ENCODE measurements at regions not wholly inside any gene's neighbourhood (a gene's known extent, or its start where the extent isn't known, plus 50 kb on each side); places are given as distances from the start of the nearest gene placed in this dataset.
A peak's percentile ranks its signal among the peaks of the same experiment; 100 is the strongest.

- peaks cover 4% of the 10 kb centered on the region for H3K4me1 ChIP-seq (ENCODE audit: insufficient read depth, low read length, poor library complexity, severe bottlenecking)
- no peak overlapping the region for H3K4me3 ChIP-seq (ENCODE audit: low read depth, low read length, poor library complexity, severe bottlenecking)
- H3K27me3 ChIP-seq (replicated peaks; ENCODE audit: insufficient read depth, low read depth, low read length, poor library complexity), result no peaks in the 10 kb centered on the region
- ChIA-PET POLR2A (ENCODE audit: low non-redundant PET) (no interaction called here), CTCF (no interaction called here)
- no peak overlapping the region for H3K27ac ChIP-seq (ENCODE audit: low read depth, low read length, poor library complexity, severe bottlenecking)
- intact Hi-C loops (cut with micrococcal nuclease; ENCODE audit: unreplicated experiment), result no loop called here
- no peak for DNase-seq (ENCODE audit: low spot score)
- no TSS peak for BruUV-seq (replicated peaks)
- no peaks in the 10 kb centered on the region for H3K9me3 ChIP-seq (ENCODE audit: low read depth, low read length, poor library complexity, severe bottlenecking)
- H3K36me3 ChIP-seq (ENCODE audit: insufficient read depth, low read length, poor library complexity, severe bottlenecking), result no peaks in the 10 kb centered on the region
- TF ChIP-seq CTCF (conservative IDR thresholded peaks at IDR 0.05; ENCODE audit: low read depth, low read length) (no peak), EZH2 (IDR thresholded peaks at IDR 0.05; ENCODE audit: borderline replicate concordance, low read depth, low read length, poor library complexity, severe bottlenecking) (no peak)
Observed at GRCh38 chr5:104001136-104001535, 438.5 kb upstream of the NUDT12 start.

GRCh38 chr5:103993031-103993430, 430.4 kb upstream of the NUDT12 start:
- POLR2A ChIA-PET (ENCODE audit: low non-redundant PET), result no interaction called here
- CTCF ChIA-PET, result no interaction called here

GRCh38 chr5:103990064-103990463, 427.5 kb upstream of the NUDT12 start:
- no peak for TF ChIP-seq EZH2 (IDR thresholded peaks at IDR 0.05; ENCODE audit: borderline replicate concordance, low read depth, low read length, poor library complexity, severe bottlenecking)
- TF ChIP-seq CTCF (conservative IDR thresholded peaks at IDR 0.05; ENCODE audit: low read depth, low read length), result no peak
- BruUV-seq (replicated peaks), result no TSS peak
- intact Hi-C loops (cut with micrococcal nuclease; ENCODE audit: unreplicated experiment), result loop anchor here (5.0 kb wide), 1 partner anchor 112 kb away; no protein-coding TSS in a partner anchor

More at GRCh38 chr5:103993031-103993430, 430.4 kb upstream of the NUDT12 start:
- no TSS peak for BruUV-seq (replicated peaks)
- peak; percentile 82 for DNase-seq (ENCODE audit: low spot score)
- TF ChIP-seq CTCF (conservative IDR thresholded peaks at IDR 0.05; ENCODE audit: low read depth, low read length) (no peak), EZH2 (IDR thresholded peaks at IDR 0.05; ENCODE audit: borderline replicate concordance, low read depth, low read length, poor library complexity, severe bottlenecking) (no peak)
- Histone ChIP-seq H3K4me1 (ENCODE audit: insufficient read depth, low read length, poor library complexity, severe bottlenecking) (peaks cover 30% of the 10 kb centered on the region), H3K27ac (ENCODE audit: low read depth, low read length, poor library complexity, severe bottlenecking) (no peak overlapping the region), H3K4me3 (ENCODE audit: low read depth, low read length, poor library complexity, severe bottlenecking) (no peak overlapping the region), H3K27me3 (replicated peaks; ENCODE audit: insufficient read depth, low read depth, low read length, poor library complexity) (no peaks in the 10 kb centered on the region), H3K36me3 (ENCODE audit: insufficient read depth, low read length, poor library complexity, severe bottlenecking) (no peaks in the 10 kb centered on the region), H3K9me3 (ENCODE audit: low read depth, low read length, poor library complexity, severe bottlenecking) (peaks cover 10% of the 10 kb centered on the region)
- intact Hi-C loops (cut with micrococcal nuclease; ENCODE audit: unreplicated experiment), result loop anchor here (5.0 kb wide), 1 partner anchor 109 kb away; no protein-coding TSS in a partner anchor

More at GRCh38 chr5:103990064-103990463, 427.5 kb upstream of the NUDT12 start:
- Histone ChIP-seq H3K27me3 (replicated peaks; ENCODE audit: insufficient read depth, low read depth, low read length, poor library complexity) (no peaks in the 10 kb centered on the region), H3K36me3 (ENCODE audit: insufficient read depth, low read length, poor library complexity, severe bottlenecking) (no peaks in the 10 kb centered on the region), H3K4me3 (ENCODE audit: low read depth, low read length, poor library complexity, severe bottlenecking) (no peak overlapping the region), H3K9me3 (ENCODE audit: low read depth, low read length, poor library complexity, severe bottlenecking) (peaks cover 10% of the 10 kb centered on the region), H3K4me1 (ENCODE audit: insufficient read depth, low read length, poor library complexity, severe bottlenecking) (peaks cover 25% of the 10 kb centered on the region), H3K27ac (ENCODE audit: low read depth, low read length, poor library complexity, severe bottlenecking) (no peak overlapping the region)
- DNase-seq (ENCODE audit: low spot score), result no peak
- ChIA-PET CTCF (no interaction called here), POLR2A (ENCODE audit: low non-redundant PET) (no interaction called here)

Data from A673 (cell line).